Colonic mucosa (tissue), 4 donors: ENCODE measurements at regions not wholly inside any gene's neighbourhood (a gene's known extent, or its start where the extent isn't known, plus 50 kb on each side); places are given as distances from the start of the nearest gene placed in this dataset.

ENCODE experiments used
- DNase-seq: peaks from one replicate; pipeline ENCODE4 v3.0.0-alpha.2; 2020
- H3K27ac ChIP-seq: fragments of 200-600 bp; one replicate; pipeline ENCODE4 v1.8.0; 2021
- H3K27me3 ChIP-seq: fragments of 200-600 bp; one replicate; pipeline ENCODE4 v1.8.0; 2021
- H3K36me3 ChIP-seq: fragments of 200-600 bp; one replicate; pipeline ENCODE4 v1.8.0; 2021
- H3K4me1 ChIP-seq: fragments of 200-600 bp; one replicate; pipeline ENCODE4 v1.8.0; 2021; ENCODE audit warnings: mild to moderate bottlenecking
- H3K4me3 ChIP-seq: fragments of 200-600 bp; one replicate; pipeline ENCODE4 v1.8.0; 2021
- H3K9ac ChIP-seq, 2 donors: one replicate each; pipeline ENCODE4 v1.7.0; 2013; ENCODE audit warnings: control low read depth in 2 of 2, low read depth in 2 of 2, low read length in 2 of 2
- H3K9me3 ChIP-seq: fragments of 200-600 bp; one replicate; pipeline ENCODE4 v1.8.0; 2021
- intact Hi-C: fragments of 100-400 bp; cut with DNase I; formaldehyde crosslinking; loops from one replicate; pipeline ENCODE4 v1.14.1; 2022
- TF ChIP-seq, protein P1 (sequence below): fragments of 200-600 bp; IDR thresholded peaks from one replicate; pipeline ENCODE4 v1.8.0; 2022; ENCODE audit warnings: antibody characterized with exemption, mild to moderate bottlenecking
- donor health status: healthy.
- donor health status: DM: no; HTN: no; CAD: no.
- donor health status: DM: no; HTN: no; CAD: no.

DNA sequence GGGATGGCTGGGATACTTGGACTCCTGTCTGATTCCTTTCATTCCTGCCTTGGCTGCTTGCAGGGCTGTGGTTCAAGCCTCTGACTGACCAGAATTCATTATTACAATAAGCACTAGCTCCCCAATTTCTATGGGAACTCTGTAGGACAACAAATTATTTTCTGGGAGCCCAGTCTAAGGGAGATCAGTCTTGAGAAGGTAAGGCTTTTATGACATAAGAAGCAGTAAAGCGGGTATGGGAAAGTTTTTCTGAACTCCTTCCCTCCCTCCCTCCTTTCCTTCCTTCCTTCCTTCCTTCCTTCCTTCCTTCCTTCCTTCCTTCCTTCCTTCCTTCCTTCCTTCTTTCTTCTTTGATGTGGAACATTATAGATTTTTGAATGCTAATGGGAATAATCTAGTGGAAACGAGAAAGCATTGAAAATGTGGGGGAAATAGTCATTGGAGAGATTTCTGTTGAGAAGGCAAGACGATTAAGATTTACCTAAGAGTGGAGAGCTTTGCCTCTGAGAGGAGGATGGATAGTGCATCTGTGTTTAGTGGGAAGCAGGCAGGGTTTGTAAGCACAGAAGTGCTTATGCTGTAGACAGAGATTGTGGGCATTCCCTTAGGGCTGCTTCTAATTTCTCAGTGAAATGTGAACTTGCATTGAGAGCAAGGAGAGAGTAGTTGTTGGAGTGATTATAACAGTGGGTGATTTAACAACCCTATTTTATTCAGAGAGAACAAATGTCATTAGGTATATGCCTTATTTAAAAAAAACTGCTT, 201.5 kb downstream of the DNAJB9 start:
- H3K36me3 ChIP-seq = no peaks in the 10 kb centered on the region
- no peaks in the 10 kb centered on the region for H3K9me3 ChIP-seq
- H3K4me3 ChIP-seq = no peak overlapping the region
- H3K27ac ChIP-seq = no peak overlapping the region
- no peak for DNase-seq
- TF ChIP-seq, protein P1, sequence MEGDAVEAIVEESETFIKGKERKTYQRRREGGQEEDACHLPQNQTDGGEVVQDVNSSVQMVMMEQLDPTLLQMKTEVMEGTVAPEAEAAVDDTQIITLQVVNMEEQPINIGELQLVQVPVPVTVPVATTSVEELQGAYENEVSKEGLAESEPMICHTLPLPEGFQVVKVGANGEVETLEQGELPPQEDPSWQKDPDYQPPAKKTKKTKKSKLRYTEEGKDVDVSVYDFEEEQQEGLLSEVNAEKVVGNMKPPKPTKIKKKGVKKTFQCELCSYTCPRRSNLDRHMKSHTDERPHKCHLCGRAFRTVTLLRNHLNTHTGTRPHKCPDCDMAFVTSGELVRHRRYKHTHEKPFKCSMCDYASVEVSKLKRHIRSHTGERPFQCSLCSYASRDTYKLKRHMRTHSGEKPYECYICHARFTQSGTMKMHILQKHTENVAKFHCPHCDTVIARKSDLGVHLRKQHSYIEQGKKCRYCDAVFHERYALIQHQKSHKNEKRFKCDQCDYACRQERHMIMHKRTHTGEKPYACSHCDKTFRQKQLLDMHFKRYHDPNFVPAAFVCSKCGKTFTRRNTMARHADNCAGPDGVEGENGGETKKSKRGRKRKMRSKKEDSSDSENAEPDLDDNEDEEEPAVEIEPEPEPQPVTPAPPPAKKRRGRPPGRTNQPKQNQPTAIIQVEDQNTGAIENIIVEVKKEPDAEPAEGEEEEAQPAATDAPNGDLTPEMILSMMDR = no peak
- intact Hi-C loops = no loop called here
- no peaks in the 10 kb centered on the region for H3K27me3 ChIP-seq
- no peak overlapping the region for H3K9ac ChIP-seq
- H3K4me1 ChIP-seq = no peaks in the 10 kb centered on the region

DNA sequence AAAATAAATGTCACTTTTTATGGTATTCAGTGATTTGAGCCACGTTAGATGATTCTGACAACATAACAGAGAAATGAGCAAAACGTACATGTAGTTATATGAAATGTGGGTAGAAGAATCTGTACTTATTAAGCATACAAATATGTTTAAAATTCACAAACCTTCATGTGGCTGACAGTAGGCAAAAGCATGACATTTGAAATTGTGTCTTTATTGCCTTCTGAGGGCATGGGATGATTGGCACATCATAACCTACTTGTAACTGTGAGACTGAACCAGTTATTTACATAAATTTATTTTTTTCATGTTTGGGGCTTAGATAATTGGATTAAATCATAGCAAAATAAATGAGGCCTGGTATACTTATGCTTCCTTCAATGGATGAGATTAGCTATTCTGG, 202.2 kb downstream of the DNAJB9 start:
- intact Hi-C loops = no loop called here
- Histone ChIP-seq H3K9me3 (no peaks in the 10 kb centered on the region), H3K27ac (no peak overlapping the region), H3K4me3 (no peak overlapping the region), H3K9ac (no peak overlapping the region), H3K36me3 (no peaks in the 10 kb centered on the region), H3K27me3 (no peaks in the 10 kb centered on the region), H3K4me1 (no peaks in the 10 kb centered on the region)
- no peak for DNase-seq
- TF ChIP-seq, protein P1 = no peak

DNA sequence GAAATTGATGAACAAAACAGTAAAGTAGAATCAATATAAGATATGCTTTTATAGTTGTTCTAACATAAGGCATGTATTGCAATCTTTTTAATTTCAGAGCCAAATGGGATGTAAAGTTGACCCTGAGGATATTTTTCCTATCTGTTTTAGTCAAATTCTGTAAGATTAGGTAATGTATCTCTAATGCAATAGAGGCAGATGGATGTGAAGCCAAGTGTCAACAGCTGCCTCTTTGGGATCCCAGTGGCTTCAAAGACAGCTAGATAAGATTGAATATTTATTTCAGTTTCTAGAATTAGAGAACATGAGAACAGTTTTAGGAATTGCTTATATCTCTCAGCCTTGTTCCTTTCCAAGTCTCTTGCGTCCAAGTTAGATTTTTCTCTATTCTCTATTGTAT, 208.3 kb downstream of the DNAJB9 start:
- Histone ChIP-seq H3K4me1 (no peaks in the 10 kb centered on the region), H3K36me3 (no peaks in the 10 kb centered on the region), H3K27me3 (no peaks in the 10 kb centered on the region), H3K27ac (no peak overlapping the region), H3K9me3 (no peaks in the 10 kb centered on the region), H3K4me3 (no peak overlapping the region), H3K9ac (no peak overlapping the region)
- DNase-seq = no peak
- TF ChIP-seq, protein P1 = no peak
- intact Hi-C loops = no loop called here

DNA sequence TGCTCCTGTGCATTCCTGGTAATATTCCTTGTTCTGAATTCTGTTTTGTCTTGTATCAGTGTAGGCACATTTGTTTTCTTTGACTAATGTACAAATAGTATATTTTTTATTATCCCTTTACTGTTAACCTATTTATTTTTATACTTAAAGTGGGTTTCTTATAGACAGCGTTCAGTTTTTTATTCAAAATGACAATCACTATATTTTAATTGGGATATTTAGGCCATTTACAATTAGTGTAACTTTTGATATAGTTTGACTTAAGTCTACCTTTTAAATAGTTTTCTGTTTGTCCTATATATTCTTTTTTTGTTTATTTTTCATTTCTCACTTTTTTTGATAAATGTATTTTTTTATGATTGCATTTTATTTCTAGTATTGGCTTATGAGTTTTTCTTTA, 219.8 kb downstream of the DNAJB9 start:
- Histone ChIP-seq H3K9me3 (no peaks in the 10 kb centered on the region), H3K4me3 (no peak overlapping the region), H3K4me1 (no peaks in the 10 kb centered on the region), H3K27ac (no peak overlapping the region), H3K36me3 (no peaks in the 10 kb centered on the region), H3K9ac (no peak overlapping the region), H3K27me3 (no peaks in the 10 kb centered on the region)
- TF ChIP-seq, protein P1 = no peak
- intact Hi-C loops = no loop called here
- no peak for DNase-seq

DNA sequence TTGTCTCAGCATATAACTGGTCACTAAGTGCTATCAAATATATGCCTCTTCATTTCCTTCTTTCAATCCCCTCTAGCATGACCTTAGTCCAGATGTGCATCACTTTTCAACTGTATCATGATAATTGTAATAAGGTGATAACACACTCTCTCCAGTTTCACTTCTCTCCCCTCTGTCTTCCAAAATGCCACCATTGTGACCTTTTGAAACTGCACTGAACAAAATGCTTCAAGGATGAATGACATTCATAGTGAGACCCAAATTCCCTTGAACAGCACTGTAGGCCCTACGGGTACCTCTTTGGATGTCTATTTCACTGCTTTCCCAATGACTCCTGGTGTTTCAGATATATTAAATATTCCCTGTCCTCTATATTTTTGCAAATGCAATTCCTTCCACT, 224.8 kb downstream of the DNAJB9 start:
- Histone ChIP-seq H3K36me3 (no peaks in the 10 kb centered on the region), H3K4me3 (no peak overlapping the region), H3K27ac (no peak overlapping the region), H3K27me3 (no peaks in the 10 kb centered on the region), H3K9me3 (no peaks in the 10 kb centered on the region), H3K4me1 (no peaks in the 10 kb centered on the region), H3K9ac (no peak overlapping the region)
- intact Hi-C loops = no loop called here
- TF ChIP-seq, protein P1 = no peak
- no peak for DNase-seq
